CD4-positive, alpha-beta T cell treated with Interferon alpha-2 for 1 hour (primary cell): ENCODE measurements at regions not wholly inside any gene's neighbourhood (a gene's known extent, or its start where the extent isn't known, plus 50 kb on each side); places are given as distances from the start of the nearest gene placed in this dataset.
A peak's percentile ranks its signal among the peaks of the same experiment; 100 is the strongest.

Source experiments
- DNase-seq, 2 donors: peaks; one replicate each; pipeline ENCODE4 v3.0.0-alpha.2; 2020 to 2022

GRCh38 chr2:158049129-158049855 is 52.4 kb upstream of the UPP2 start:
- no peak for DNase-seq

GRCh38 chr2:158048327-158048726 is 53.3 kb upstream of the UPP2 start:
- DNase-seq: no peak

- no peak for DNase-seq
Observed at GRCh38 chr2:158047156-158047611, 54.5 kb upstream of the UPP2 start.

- no peak for DNase-seq
Observed at GRCh38 chr2:158046121-158046880, 55.4 kb upstream of the UPP2 start.

- DNase-seq: no peak
Observed at GRCh38 chr2:158045362-158045761, 56.3 kb upstream of the UPP2 start.

- DNase-seq: no peak
Observed at GRCh38 chr2:158043181-158043948, 58.3 kb upstream of the UPP2 start.

- DNase-seq: no peak
Observed at GRCh38 chr2:158042666-158043065, 59.0 kb upstream of the UPP2 start.

GRCh38 chr2:158042245-158042644 is 59.4 kb upstream of the UPP2 start:
- DNase-seq: no peak

GRCh38 chr2:158041400-158041799 is 60.3 kb upstream of the UPP2 start:
- no peak for DNase-seq

GRCh38 chr2:158038901-158039300 is 62.8 kb upstream of the UPP2 start:
- no peak for DNase-seq

GRCh38 chr2:158034198-158034866 is 67.3 kb upstream of the UPP2 start:
- peak; percentile 20 to 35 for DNase-seq

GRCh38 chr2:158031371-158031770 is 70.3 kb upstream of the UPP2 start:
- DNase-seq: no peak

GRCh38 chr2:158025255-158025996 is 76.2 kb upstream of the UPP2 start:
- DNase-seq: no peak

- DNase-seq: peak; percentile 28 to 54
Observed at GRCh38 chr2:158024288-158024898, 77.3 kb upstream of the UPP2 start.

GRCh38 chr2:158022888-158023287 is 78.8 kb upstream of the UPP2 start:
- no peak for DNase-seq

- DNase-seq: no peak
Observed at GRCh38 chr2:158021226-158021625, 80.5 kb upstream of the UPP2 start.

GRCh38 chr2:158015428-158016076 is 86.1 kb upstream of the UPP2 start:
- peak in 1 of 2 donors; percentile 21 for DNase-seq

- no peak for DNase-seq
Observed at GRCh38 chr2:158013891-158014290, 87.8 kb upstream of the UPP2 start.

- no peak for DNase-seq
Observed at GRCh38 chr2:158011055-158011771, 90.5 kb upstream of the UPP2 start.

GRCh38 chr2:158009399-158009798 is 92.3 kb upstream of the UPP2 start:
- no peak for DNase-seq
